ENCODE measurements at regions not wholly inside any gene's neighbourhood (a gene's known extent, or its start where the extent isn't known, plus 50 kb on each side); places are given as distances from the start of the nearest gene placed in this dataset.

DNA sequence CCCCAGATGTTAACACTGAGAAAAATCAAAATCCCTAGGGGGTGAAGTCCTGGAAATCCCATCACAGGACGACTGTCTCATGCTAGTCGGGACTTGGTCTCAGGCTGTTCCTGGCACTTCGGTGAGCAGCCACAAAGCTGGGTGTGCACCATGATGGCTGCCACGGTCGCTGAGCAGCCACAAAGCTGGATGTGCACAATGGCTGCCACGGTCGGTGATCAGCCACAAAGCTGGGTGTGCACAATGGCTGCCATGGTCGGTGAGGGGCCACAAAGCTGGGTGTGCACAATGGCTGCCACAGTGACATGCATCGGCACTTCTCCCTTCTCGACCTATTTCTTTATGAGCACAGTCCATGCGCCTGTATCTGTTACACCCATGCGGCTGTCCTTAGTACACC is 505.1 kb downstream of the TCERG1L start:
- ATAC-seq (no peak), DNase-seq (ENCODE audit: low spot score) (peak; percentile 8)

DNA sequence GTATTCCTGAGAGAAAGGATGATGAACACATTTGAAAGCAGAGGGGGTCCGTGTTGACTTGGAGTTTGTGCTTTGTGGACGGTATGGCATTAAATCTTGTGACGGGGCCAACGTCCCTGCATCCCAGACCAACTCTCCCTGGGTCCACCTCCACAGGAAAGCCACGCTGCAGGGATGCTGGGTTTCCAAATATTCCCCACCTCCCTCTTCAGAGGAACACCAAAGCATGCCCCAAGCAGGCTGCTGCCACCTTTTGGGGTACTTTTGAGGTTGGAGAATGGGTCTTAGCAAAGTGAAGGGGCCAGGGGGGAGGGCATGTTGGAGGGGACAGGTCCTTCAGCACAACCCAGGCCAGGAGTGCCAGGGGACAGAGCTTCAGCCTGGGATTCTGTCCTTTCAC is 504.4 kb downstream of the TCERG1L start:
- DNase-seq (ENCODE audit: low spot score) (peak; percentile 6), ATAC-seq (no peak)

DNA sequence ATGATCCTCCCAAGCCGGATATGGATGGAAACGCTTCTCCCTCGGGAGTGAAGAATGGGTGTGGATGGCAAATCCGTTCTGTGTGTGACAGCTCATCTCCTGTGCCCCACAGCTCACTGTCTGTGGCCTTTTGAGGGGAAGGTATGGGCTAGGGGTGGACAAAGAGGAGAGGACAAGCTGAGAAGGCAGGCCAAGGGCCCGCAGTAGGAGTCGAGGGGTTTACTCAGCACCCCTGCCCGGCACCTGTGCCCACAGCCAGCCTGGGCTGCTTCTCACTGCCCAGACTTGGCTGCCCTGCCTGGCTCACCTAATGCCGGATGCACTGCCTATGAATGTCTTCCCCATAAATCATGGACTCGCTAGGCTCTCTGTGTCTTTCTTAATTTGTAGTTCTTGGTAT is 503.8 kb downstream of the TCERG1L start:
- DNase-seq (ENCODE audit: low spot score) (peak; percentile 6), ATAC-seq (no peak)

DNA sequence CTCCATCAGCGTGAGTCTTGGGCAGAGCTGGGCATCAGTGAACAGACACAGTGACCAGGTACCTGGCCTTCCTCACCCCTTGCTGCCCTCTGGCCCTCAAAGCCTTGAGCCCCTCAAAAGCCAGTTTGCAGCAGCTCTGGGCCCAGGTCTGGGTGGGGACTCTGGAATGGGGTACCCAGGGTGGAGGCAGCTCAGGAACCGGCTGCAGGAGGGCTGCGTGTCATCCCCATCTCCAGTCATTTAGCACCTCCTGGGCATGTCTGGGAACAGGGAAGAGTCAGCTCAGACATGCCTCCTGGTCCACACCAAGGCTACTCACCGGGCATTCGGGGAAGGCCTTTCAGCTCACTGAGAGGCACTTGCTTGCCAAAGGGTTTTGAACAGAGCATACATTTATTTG is 503.3 kb downstream of the TCERG1L start:
- ATAC-seq (no peak), DNase-seq (ENCODE audit: low spot score) (peak; percentile 26)

DNA sequence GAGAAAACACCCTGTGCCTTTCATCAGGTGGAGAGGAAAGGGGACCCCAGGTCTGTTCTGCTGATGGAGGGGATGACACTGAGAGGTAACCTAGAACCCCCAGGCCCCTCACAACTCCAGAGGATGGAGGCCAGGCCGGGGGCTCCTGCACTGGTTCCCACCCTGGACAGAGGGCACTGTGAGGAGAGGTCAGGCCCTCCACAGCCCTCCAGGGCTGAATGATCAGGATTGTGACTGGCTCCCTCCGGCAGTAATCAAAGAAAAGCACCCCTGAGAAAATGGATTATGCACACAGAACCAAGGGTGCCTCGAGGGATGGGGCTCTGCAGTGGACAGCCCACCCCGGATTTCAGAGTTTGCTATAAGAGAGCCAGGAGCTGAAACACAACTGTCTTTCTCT is 502.8 kb downstream of the TCERG1L start:
- ATAC-seq (no peak), DNase-seq (ENCODE audit: low spot score) (no peak)

DNA sequence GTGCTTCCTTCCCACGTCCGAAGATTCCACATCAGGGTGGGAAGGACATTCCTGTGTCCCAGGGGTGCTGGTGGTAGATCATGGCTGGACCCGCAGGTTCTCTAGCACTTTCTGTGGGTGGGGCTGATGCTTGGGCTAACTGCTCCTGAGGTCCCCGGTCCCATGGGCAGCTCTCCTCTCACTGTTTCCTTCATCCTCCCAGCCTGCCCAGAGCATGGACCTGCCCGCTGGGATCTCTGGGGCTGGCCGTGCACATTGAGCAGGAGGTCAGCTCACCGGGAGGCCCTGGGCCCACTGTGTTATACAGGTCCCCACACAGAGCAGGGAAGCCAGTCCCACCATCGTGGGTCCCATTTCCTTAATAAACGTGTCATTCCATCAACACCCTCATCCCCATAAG is 502.3 kb downstream of the TCERG1L start:
- ATAC-seq (no peak), DNase-seq (ENCODE audit: low spot score) (peak; percentile 18)

- DNase-seq (ENCODE audit: low spot score) (peak; percentile 28), ATAC-seq (no peak)
These were observed 501.6 kb downstream of the TCERG1L start for GRCh38 chr10:130809761-130810515.

DNA sequence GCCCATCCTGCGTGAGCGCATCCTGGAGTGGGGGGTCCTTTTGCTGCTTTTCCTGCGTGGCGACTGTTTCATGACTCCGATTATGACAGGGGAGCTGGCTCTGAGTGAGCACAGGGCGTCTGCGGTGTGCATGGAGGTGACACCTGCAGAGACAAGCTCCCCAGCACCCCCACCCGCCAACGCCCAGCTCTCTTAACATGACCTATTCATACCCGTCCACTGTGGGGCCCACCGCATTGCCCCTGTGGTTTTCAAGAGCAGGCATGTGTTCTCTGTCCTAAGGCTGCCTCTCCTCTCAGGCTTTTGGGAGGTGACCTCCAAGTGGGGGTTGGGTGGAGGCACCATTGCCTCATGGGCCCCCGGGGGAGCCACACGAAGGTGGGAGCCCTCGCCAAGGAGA is 500.7 kb downstream of the TCERG1L start:
- DNase-seq (ENCODE audit: low spot score) (peak; percentile 31), ATAC-seq (no peak)

DNA sequence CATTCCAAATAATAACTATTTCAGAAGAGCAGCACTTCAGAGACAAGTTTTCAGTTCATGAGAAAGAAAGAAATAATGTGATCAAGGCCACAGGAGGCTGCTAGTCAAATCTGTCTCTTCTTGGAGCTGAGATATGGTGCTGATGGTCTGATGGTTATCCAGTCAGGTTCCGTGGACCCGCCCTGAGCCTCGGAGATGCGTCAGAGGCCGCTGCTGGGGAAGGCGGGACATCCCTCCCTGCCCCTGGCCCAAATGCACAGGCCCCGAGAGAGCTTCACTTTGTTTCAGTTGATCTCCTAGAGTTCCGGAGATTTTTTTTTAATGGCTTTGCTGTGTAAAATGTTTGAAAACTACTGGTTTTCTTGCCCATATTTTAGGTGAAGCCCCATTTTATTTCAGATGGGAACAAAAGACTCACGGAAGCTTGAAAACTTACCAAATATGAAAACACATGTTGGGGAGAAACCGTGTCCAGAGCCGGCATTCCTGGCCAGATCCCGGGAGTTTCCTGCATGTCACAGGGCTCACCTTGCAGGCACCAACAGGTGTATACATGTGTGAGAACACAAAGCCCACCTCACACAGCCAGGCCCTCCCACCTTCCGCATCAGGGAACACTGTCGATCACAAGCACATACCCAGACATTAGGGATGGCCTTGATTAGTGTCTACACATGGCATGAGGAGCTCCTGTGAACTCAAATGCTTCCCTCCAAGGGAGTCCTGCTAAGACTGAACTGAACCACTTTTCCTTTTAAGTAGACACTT is 499.0 kb downstream of the TCERG1L start:
- ATAC-seq (no peak), DNase-seq (ENCODE audit: low spot score) (peak; percentile 19)

DNA sequence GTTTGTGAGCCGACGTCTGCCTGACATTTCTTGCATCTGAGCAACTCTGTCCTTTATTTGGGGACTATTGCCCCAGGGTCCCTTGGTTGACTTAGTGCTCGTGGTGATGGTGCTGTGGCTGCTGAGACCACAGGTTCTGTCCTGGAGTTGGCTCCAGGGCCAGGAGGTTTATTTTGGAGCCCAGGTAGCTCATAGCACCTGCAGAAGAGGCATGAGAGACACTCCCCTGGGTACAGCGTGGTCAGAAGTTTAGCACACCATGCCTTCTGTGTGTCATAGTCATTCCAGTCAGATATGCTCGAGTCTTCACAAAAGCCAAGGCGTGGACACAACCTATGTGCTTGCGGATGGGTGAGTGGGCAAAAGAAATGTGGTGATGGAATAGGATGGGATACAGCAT is 496.9 kb downstream of the TCERG1L start:
- DNase-seq (ENCODE audit: low spot score), result peak; percentile 21
- ATAC-seq, result no peak

DNA sequence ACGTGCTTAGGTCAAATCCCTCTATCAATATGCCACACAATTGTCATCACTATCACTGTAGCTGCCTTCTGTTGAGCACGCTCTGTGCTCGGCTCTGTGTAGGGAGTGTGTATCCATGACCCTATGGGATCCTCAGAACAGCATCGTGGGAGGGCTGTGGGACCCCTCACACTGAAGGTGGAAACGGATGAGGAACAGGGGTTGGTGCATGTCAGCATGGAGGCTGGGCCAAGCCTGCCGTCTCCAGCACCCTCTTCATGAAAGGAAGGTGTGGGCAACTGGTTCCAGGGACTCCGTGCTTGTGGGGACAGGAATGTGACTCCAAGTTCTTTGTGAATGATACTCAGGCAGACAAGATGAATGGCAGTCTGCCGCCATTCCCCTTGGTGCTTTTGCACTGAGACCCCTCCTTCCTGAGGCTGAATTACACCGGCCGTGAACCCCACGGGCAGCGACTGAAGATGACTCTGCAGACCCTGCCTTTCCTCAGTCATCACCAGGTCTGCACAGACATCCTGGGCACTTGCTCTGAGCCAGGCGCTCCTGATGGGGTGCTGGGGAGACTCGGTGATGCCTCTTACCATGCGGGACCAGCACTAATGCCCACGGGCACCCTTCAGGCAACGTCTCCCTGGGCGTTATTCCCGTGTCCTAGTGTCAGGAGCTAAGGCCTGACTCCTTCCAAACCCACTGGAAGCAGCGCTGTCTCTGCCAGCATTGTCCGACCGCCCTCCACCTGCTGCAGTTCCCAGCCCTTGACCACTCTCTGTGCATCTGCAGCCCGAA is 495.2 kb downstream of the TCERG1L start:
- no peak for ATAC-seq
- no peak for DNase-seq (ENCODE audit: low spot score)

DNA sequence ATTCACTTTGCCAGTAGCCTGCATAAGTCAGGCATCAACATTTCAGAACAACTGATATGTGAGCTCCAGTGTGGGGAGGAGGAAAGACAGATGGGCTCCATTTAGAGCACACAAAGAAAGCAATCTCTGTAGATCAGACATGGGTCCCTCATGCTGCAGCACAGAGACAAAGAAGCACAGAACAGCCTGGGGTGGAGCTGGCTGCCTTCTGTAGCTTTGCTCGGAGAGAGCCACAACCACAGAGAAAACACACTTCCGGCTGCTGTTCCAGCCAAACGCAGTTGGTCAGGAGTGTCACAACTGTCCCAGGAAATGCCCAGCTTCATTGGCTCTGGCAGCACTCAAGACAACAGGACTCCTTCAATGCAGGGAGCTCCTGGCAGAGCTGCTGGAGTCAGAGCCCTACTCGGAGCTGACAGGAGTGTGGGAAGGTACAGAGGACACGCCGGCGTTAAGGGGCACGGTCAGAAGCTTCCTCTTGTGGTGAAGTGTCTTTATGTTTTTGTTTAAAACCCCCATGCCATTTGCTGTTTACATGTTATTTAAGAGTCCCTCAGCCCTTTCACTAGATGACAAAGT is 494.4 kb downstream of the TCERG1L start:
- no peak for ATAC-seq
- no peak for DNase-seq (ENCODE audit: low spot score)

GRCh38 chr10:130817674-130818073 is 493.8 kb downstream of the TCERG1L start:
- DNase-seq (ENCODE audit: low spot score) (no peak), ATAC-seq (no peak)

DNA sequence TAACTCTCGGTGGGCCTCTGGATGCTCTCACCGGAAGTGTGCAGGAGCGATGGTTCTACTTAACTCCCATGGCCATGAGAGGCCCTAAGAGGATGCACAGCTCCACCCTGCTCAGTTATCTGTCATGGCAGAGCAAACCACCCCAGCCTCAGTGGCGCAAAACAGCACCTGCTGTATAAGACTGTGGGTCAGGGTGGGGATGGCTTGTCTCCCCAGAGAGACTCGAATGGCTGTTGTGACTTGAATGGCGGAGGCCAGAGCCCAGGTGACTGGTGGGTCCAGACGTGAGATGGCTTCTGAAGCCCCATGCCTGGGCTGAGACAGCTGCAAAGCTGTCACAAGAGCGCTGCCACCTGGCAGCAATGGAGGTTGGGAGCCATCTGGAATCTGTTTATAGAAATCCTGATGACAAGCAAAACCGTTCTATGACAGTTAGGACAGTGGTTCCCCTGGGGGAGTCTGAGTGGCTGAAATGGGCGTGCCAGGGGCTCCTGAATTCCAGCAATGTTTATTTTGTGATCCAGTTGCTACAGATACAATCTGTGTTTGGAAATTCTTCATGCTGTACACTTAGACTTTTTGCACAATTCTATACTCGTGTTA is 490.5 kb downstream of the TCERG1L start:
- DNase-seq (ENCODE audit: low spot score) (no peak), ATAC-seq (no peak)

DNA sequence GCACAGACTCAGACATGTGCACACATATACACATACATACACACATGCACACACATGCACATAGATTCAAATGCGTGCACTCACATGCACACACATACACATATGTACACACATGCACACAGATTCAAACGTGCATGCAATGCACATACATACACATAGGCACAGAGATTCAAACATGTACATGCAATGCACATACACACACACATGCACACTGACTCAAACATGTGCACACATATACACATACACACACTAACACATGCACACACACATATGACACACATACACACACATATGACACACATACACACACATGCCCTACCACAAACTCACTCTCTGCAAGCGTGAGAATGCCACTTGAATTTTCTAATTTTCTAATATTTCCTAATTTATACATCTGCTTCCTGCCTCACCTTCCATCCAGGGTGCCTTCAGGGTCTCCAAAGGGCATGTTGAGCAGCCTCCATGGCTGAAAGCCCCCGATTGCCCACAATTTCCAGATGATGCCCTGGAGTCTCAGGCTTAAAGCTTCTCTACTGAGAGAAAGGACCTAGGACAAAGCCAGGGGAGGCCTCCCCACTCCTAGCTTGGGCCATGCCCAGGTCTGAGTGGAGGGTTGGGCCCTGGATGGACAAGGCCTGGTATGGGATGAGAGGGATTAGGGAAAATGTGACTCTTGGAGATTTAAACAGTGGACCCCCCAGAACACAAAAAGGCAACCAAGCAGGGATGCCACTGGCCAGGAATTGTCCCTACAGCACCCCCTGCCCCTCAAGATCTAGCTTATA is 487.1 kb downstream of the TCERG1L start:
- ATAC-seq, result no peak

GRCh38 chr10:130833596-130833995 is 477.9 kb downstream of the TCERG1L start:
- no peak for DNase-seq (ENCODE audit: low spot score)
- ATAC-seq, result no peak

More for the DNA sequence above, 487.1 kb downstream of the TCERG1L start:
- DNase-seq (ENCODE audit: low spot score), result no peak

DNA sequence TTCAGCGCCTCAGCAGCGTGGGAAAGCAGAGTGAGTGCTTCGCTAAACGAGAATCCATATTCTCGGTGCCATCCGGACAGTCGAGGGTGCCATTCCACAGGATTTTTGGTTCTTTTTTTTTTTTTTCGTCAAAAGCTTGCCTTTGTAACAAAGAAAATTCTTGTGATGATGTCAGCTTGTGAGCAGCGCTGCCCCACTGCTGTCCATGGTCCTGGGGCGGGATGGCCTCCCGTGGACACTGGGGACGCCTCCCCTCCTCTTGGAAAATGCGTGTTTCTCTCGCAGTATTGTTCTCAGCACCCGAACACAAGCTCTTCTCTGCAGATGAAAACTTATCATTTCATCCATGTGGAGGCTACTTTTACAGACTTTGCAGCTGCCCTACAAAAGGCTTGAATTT is 477.4 kb downstream of the TCERG1L start:
- no peak for DNase-seq (ENCODE audit: low spot score)

GRCh38 chr10:130834573-130834972 is 476.9 kb downstream of the TCERG1L start:
- DNase-seq (ENCODE audit: low spot score) (no peak), ATAC-seq (no peak)

More for the DNA sequence above, 477.4 kb downstream of the TCERG1L start:
- ATAC-seq, result no peak

DNA sequence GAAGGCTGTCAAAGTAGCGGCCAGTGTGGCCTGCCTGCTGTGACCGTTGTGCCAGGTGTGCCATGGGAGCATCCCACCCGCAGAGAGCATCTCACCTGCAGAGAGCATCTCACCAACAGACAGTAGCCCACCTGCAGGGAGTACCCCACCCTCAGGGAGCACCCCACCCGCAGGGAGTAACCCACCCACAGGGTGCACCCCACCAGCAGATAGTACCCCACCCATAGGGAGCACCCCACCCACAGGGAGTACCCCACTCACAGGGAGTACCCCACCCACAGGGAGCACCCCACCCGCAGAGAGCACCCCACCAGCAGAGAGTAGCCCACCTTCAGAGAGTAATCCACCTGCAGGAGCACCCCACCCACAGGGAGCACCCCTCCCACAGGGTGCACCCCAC is 476.5 kb downstream of the TCERG1L start:
- DNase-seq (ENCODE audit: low spot score) (no peak), ATAC-seq (no peak)

GRCh38 chr10:130836344-130836743 is 475.2 kb downstream of the TCERG1L start:
- ATAC-seq (no peak), DNase-seq (ENCODE audit: low spot score) (no peak)

Data from left lobe of liver (tissue), 2 donors.